A673 (cell line): ENCODE measurements at regions not wholly inside any gene's neighbourhood (a gene's known extent, or its start where the extent isn't known, plus 50 kb on each side); places are given as distances from the start of the nearest gene placed in this dataset.

ENCODE experiments used
- BruUV-seq: library from RNA; stranded (reverse); fragments of 400-500 nt; replicated peaks from 2 replicates; lab custom pipeline; 2021; lab: Mats Ljungman, UMichigan
- CTCF ChIA-PET: fragments of 300-600 bp; sonication (Branson Sonifier 250); formaldehyde crosslinking; loops from one replicate; lab custom pipeline; 2022; ENCODE audit warnings: antibody characterized with exemption; lab: Charles Lee
- POLR2A ChIA-PET: fragments of 300-600 bp; sonication (Branson Sonifier 250); formaldehyde crosslinking; loops from one replicate; lab custom pipeline; 2022; ENCODE audit warnings: antibody characterized with exemption; ENCODE audit not compliant: low non-redundant PET; lab: Charles Lee
- DNase-seq: peaks from one replicate; pipeline ENCODE4 v3.0.0-alpha.2; 2015; ENCODE audit warnings: low spot score
- H3K27ac ChIP-seq: fragments of 200-600 bp; sonication (generic); 2 replicates; pipeline ENCODE4 v1.5.1; 2016; ENCODE audit warnings: mixed run types, low read depth, mild to moderate bottlenecking, mixed read lengths, antibody characterized with exemption, low read length; ENCODE audit not compliant: poor library complexity, severe bottlenecking
- H3K27me3 ChIP-seq: fragments of 200-600 bp; sonication (generic); replicated peaks from 2 replicates; pipeline ENCODE4 v1.6.1; 2017; ENCODE audit warnings: mixed run types, low read depth, mild to moderate bottlenecking, mixed read lengths, antibody characterized with exemption, low read length; ENCODE audit not compliant: insufficient read depth, poor library complexity
- H3K36me3 ChIP-seq: fragments of 200-600 bp; sonication (generic); 2 replicates; pipeline ENCODE4 v1.6.1; 2016; ENCODE audit warnings: mixed run types, mild to moderate bottlenecking, mixed read lengths, antibody characterized with exemption, low read length; ENCODE audit not compliant: insufficient read depth, poor library complexity, severe bottlenecking
- H3K4me1 ChIP-seq: fragments of 200-600 bp; sonication (generic); 2 replicates; pipeline ENCODE4 v1.6.1; 2017; ENCODE audit warnings: mixed run types, mild to moderate bottlenecking, mixed read lengths, antibody characterized with exemption, low read length; ENCODE audit not compliant: insufficient read depth, poor library complexity, severe bottlenecking
- H3K4me3 ChIP-seq: fragments of 200-600 bp; sonication (generic); 2 replicates; pipeline ENCODE4 v1.5.1; 2016; ENCODE audit warnings: low read depth, mixed run types, mild to moderate bottlenecking, mixed read lengths, low read length; ENCODE audit not compliant: poor library complexity, severe bottlenecking
- H3K9me3 ChIP-seq: fragments of 200-600 bp; sonication (generic); 2 replicates; pipeline ENCODE4 v1.6.1; 2016; ENCODE audit warnings: mixed run types, low read depth, mild to moderate bottlenecking, mixed read lengths, antibody characterized with exemption, low read length; ENCODE audit not compliant: poor library complexity, severe bottlenecking
- EZH2 ChIP-seq: fragments of 200-600 bp; sonication (generic); IDR thresholded peaks from 2 replicates; pipeline ENCODE4 v1.6.1; 2017; ENCODE audit warnings: borderline replicate concordance, low read depth, mild to moderate bottlenecking, mixed read lengths, antibody characterized with exemption, low read length; ENCODE audit not compliant: poor library complexity, severe bottlenecking
- intact Hi-C: fragments of 100-400 bp; cut with micrococcal nuclease; formaldehyde crosslinking; loops from one replicate; pipeline ENCODE4 v1.10.0; 2022; ENCODE audit not compliant: unreplicated experiment
- TF ChIP-seq, protein P1 (sequence below): fragments of 300-800, 200-600 bp; sonication (generic); conservative IDR thresholded peaks from 2 replicates; pipeline ENCODE4 v1.5.1; 2017; ENCODE audit warnings: low read depth, mild to moderate bottlenecking, antibody characterized with exemption, low read length, moderate library complexity, mixed read lengths

DNA sequence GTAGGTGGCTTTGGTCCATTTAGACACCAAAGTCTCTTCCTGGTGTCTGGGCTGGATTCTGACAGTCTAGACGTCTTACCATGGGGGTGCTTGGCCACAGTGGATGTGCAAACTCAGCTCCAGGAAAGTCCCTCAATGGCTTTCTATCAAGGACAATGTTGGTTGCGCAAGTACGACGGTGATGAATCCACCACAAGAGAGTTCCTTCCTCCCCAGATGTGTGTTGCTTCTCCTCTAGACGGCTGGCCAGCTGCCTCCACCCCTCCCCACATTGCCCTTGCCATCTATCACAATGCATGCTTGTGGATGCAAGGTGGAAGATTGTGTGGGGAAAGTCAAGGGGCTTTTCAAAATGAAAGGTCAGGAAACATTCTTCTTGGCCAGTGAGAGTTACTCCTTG, 89.7 kb upstream of the IRX2 start:
- DNase-seq: no peak

DNA sequence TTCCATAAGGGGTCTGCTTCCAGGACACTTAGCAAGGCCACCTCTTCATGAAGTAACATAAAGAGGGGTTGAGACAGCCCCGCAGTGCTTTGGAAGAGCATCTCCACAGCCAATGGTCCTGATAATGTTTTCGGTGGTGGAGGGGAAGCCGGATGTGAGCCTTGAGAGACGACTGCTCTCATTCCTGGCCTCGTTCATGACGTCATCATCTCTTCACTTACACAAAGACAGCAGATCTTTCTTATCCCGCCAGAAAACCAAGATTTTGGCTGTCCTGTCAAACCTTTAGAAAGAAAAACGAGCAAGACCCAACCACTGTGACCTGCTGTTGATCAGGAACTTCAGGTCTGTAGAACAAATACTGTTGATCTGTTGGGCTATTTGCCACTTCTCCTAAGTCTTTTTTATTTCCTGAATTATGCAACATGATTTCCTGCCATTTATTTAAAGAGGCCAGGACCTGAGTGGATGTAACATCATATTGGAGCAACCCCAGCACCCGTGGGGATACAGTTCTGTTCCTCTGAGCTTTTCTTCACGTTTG, 89.0 kb upstream of the IRX2 start:
- ChIA-PET CTCF (no interaction called here), POLR2A (no interaction called here)
- intact Hi-C loops: no loop called here
- no peaks in the 10 kb centered on the region for H3K36me3 ChIP-seq
- DNase-seq: no peak
- TF ChIP-seq, protein P1, sequence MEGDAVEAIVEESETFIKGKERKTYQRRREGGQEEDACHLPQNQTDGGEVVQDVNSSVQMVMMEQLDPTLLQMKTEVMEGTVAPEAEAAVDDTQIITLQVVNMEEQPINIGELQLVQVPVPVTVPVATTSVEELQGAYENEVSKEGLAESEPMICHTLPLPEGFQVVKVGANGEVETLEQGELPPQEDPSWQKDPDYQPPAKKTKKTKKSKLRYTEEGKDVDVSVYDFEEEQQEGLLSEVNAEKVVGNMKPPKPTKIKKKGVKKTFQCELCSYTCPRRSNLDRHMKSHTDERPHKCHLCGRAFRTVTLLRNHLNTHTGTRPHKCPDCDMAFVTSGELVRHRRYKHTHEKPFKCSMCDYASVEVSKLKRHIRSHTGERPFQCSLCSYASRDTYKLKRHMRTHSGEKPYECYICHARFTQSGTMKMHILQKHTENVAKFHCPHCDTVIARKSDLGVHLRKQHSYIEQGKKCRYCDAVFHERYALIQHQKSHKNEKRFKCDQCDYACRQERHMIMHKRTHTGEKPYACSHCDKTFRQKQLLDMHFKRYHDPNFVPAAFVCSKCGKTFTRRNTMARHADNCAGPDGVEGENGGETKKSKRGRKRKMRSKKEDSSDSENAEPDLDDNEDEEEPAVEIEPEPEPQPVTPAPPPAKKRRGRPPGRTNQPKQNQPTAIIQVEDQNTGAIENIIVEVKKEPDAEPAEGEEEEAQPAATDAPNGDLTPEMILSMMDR: no peak
- TF ChIP-seq EZH2: no peak
- no TSS peak for BruUV-seq
- no peaks in the 10 kb centered on the region for H3K27me3 ChIP-seq
- H3K4me1 ChIP-seq: no peaks in the 10 kb centered on the region
- H3K4me3 ChIP-seq: no peak overlapping the region
- H3K9me3 ChIP-seq: peaks cover 35% of the 10 kb centered on the region
- no peak overlapping the region for H3K27ac ChIP-seq

More for the DNA sequence above, 89.7 kb upstream of the IRX2 start:
- CTCF ChIA-PET: no interaction called here
- no peak for TF ChIP-seq EZH2
- TF ChIP-seq, protein P1: no peak
- no peaks in the 10 kb centered on the region for H3K4me1 ChIP-seq
- POLR2A ChIA-PET: no interaction called here
- intact Hi-C loops: no loop called here
- H3K36me3 ChIP-seq: no peaks in the 10 kb centered on the region
- H3K9me3 ChIP-seq: peaks cover 40% of the 10 kb centered on the region
- no peaks in the 10 kb centered on the region for H3K27me3 ChIP-seq
- H3K27ac ChIP-seq: no peak overlapping the region
- no TSS peak for BruUV-seq
- no peak overlapping the region for H3K4me3 ChIP-seq

DNA sequence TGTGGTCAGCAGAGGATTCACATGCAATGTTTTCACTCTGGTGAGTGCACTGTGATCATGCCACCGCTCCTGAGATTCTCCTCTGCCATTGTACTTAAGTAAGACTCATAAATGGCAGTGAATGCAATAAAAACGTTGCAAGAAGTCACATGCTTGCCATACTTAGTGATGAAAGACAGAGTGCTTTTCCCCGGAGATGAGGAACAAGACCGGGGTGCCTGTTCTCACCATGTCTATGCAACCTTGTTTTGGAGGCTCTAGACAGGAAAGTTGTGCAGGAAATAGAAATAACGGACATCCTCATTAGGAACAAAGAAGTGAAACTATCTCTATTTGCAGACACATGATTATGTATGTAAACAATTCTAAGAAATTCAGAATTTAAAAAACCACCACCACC, 84.7 kb upstream of the IRX2 start:
- H3K4me3 ChIP-seq: no peak overlapping the region
- intact Hi-C loops: no loop called here
- BruUV-seq: no TSS peak
- no peaks in the 10 kb centered on the region for H3K27me3 ChIP-seq
- no peak overlapping the region for H3K27ac ChIP-seq
- H3K36me3 ChIP-seq: no peaks in the 10 kb centered on the region
- TF ChIP-seq EZH2: no peak
- TF ChIP-seq, protein P1: no peak
- H3K4me1 ChIP-seq: no peaks in the 10 kb centered on the region
- H3K9me3 ChIP-seq: peaks cover 32% of the 10 kb centered on the region
- ChIA-PET POLR2A (no interaction called here), CTCF (no interaction called here)
- no peak for DNase-seq
